ENCODE measurements at regions not wholly inside any gene's neighbourhood (a gene's known extent, or its start where the extent isn't known, plus 50 kb on each side); places are given as distances from the start of the nearest gene placed in this dataset.
"Not testable (repeated sequence)": the region's sequence is repeated elsewhere in the genome, so short reads cannot be mapped to it uniquely, and the experiment has no call there.

- DNase-seq (ENCODE audit: low read depth in 4 of 4, low spot score in 3 of 4): no peak
Observed at GRCh38 chr15:75100679-75101078, 77.3 kb downstream of the PPCDC start.

- DNase-seq (ENCODE audit: low read depth in 4 of 4, low spot score in 3 of 4): peak in 2 of 4 donors; percentile 23 to 34
Observed at GRCh38 chr15:75104804-75105557, 81.6 kb downstream of the PPCDC start.

GRCh38 chr15:75107516-75107907 is 84.1 kb downstream of the PPCDC start:
- DNase-seq (ENCODE audit: low read depth in 4 of 4, low spot score in 3 of 4): no peak

DNA sequence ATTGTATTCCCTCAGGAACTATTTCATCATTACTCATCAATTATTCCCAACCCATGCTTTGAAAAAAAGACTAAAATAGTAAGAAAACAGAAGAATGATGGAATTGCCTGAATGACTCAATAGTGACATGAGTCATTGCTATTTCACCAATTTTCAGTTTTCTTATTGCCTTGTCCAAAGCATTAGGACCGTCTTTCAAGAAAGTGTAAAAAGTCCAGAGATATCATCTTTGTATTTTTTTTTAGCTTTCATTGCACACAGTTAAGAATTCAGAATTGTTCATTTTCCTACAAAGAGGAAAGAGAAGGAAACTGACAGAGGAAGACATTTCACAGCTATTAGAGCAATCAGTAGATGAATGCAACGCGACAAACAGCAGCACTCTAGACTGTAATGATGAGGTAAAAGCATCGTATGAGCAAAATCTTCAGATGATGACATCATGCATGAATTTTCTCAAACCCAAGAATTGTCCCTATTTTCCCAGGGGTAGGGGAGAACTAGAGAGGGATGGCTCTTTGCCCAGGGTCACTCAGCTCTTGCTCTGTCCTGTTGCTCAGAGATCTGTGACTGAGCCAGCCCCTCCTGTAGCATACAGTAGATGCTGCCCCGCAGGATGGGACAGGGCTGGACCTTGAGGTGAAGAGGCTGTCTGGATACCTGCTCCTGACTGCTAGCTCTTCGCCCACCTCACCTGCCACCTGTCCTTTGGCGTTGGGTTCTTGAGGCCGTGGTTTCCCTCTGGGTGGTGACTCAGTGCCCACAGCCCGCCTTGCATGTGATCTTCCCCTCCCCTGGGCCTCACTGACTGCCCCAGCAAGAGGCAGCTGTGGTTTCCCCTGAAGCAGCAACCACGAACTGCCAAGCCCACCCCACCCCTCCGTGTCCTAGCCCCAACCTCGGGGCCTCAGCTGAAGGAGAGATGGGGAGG is 84.8 kb downstream of the PPCDC start:
- no peak for DNase-seq (ENCODE audit: low read depth in 4 of 4, low spot score in 3 of 4)

GRCh38 chr15:75109021-75109735 is 85.8 kb downstream of the PPCDC start:
- no peak for DNase-seq (ENCODE audit: low read depth in 4 of 4, low spot score in 3 of 4)

GRCh38 chr15:75109736-75110130 is 86.3 kb downstream of the PPCDC start:
- DNase-seq (ENCODE audit: low read depth in 4 of 4, low spot score in 3 of 4): no peak

- DNase-seq (ENCODE audit: low read depth in 4 of 4, low spot score in 3 of 4): no peak
Observed at GRCh38 chr15:75112278-75112847, 89.0 kb downstream of the PPCDC start.

DNA sequence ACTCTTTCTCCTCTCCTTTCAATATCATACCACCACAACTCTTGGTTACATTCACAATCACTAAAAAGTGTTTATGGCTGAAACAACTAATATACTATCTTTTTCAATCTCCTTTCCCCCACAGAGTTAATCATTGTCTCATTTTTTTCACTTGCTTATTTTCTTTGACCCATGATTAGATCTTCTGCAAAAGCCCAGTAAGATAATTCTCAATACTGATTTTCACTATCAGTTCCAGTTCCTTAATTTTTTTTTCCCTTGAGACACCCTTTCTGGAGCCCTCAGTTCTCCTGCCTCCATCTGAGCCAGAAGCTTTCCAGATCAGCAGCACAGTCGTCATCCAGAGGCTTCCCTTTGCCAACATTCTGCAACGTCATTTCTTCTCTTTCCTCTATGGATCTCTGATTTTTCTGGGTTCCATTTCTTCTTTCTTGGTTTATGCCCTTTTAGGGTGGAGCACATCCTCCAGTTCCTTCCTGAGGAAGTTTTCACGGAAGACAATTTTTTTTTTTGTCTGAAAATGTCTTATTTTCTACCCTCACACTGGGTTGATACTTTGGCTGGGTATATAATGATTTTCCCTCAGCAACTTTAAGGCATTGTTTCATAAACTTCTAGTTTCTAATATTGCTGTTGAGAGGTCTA is 88.7 kb upstream of the C15orf39 start:
- DNase-seq (ENCODE audit: low read depth in 4 of 4, low spot score in 3 of 4): no peak

- no peak for DNase-seq (ENCODE audit: low read depth in 4 of 4, low spot score in 3 of 4)
Observed at GRCh38 chr15:75114327-75114726, 87.4 kb upstream of the C15orf39 start.

- DNase-seq (ENCODE audit: low read depth in 4 of 4, low spot score in 3 of 4): no peak
Observed at GRCh38 chr15:75114796-75115195, 86.9 kb upstream of the C15orf39 start.

DNA sequence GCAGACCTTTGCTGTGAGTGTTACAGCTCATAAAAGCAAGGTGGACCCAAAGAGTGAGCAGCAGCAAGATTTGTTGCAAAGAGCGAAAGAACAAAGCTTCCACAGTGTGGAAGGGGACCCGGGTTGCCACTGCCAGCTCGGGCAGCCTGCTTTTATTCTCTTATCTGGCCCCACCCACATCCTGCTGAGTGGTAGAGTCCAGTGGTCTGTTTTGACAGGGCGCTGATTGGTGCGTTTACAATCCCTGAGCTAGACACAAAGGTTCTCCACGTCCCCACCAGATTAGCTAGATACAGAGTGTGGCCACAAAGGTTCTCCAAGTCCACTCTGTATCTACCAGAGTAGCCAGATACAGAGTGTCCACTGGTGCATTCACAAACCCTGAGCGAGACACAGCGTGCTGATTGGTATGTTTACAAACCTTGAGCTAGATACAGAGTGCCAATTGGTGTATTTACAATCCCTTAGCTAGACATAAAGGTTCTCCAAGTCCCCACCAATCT is 86.2 kb upstream of the C15orf39 start:
- DNase-seq (ENCODE audit: low read depth in 4 of 4, low spot score in 3 of 4): not testable (repeated sequence)

- not testable (repeated sequence) for DNase-seq (ENCODE audit: low read depth in 4 of 4, low spot score in 3 of 4)
Observed at GRCh38 chr15:75116143-75116542, 85.5 kb upstream of the C15orf39 start.

- DNase-seq (ENCODE audit: low read depth in 4 of 4, low spot score in 3 of 4): no peak
Observed at GRCh38 chr15:75117993-75118392, 83.7 kb upstream of the C15orf39 start.

DNA sequence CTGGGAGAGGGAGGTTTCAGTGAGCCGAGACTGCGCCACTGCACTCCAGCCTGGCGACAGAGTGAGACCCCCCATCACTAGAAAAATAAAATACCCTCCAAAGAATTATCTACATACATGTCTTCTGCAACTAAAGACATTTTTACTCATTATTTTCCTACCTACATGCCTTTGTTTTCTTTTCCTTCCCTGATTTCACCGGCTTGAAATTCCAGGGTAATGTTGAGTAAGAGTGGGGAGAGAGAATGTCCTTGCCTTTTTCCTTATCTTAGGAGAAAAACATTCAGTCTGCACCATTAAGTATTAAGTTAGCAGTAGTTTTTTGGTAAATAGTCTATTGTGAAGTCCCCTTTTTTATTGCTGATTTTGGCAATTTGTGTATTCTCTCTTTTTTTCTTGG is 82.4 kb upstream of the C15orf39 start:
- not testable (repeated sequence) for DNase-seq (ENCODE audit: low read depth in 4 of 4, low spot score in 3 of 4)

- DNase-seq (ENCODE audit: low read depth in 4 of 4, low spot score in 3 of 4): no peak
Observed at GRCh38 chr15:75121491-75121890, 80.2 kb upstream of the C15orf39 start.

DNA sequence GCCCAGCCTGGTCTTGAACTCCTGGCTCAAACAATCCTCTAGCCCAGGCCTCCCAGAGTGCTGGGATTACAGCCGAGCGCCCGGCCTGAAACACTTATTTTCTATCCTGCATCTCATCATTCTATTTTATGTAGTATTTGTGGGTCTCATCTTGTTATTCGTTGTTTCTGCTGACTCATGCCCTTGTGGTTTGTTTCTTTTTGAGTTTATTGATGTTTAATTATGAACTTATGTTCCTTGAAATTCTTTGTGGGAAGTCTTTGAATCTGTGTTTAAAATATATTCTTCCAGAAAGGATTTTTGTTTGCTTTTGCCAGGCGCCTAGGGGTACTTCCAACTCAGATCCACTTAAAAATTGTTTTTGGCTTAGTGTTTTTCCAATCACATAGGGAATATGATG is 78.3 kb upstream of the C15orf39 start:
- DNase-seq (ENCODE audit: low read depth in 4 of 4, low spot score in 3 of 4): no peak

DNA sequence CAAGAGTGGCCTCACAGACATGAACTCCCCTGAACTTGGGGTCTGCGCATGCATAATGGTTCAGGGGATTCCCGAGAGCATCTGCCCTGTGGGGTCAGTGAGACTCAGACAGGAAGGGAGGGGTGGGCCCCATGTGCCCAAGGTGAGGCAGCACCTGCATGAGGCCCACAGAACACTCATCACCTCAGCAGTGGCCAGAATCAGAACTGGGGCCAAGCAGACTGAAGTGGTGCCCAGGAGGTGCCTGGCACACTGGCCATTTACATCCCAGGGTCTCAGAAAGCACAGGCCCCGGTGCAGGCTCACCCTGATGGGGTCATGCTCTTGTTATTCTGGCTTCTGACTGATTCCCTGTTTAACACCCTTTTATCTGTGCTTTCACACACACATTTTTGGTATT is 77.4 kb upstream of the C15orf39 start:
- not testable (repeated sequence) for DNase-seq (ENCODE audit: low read depth in 4 of 4, low spot score in 3 of 4)

- no peak for DNase-seq (ENCODE audit: low read depth in 4 of 4, low spot score in 3 of 4)
Observed at GRCh38 chr15:75125935-75126334, 75.7 kb upstream of the C15orf39 start.

DNA sequence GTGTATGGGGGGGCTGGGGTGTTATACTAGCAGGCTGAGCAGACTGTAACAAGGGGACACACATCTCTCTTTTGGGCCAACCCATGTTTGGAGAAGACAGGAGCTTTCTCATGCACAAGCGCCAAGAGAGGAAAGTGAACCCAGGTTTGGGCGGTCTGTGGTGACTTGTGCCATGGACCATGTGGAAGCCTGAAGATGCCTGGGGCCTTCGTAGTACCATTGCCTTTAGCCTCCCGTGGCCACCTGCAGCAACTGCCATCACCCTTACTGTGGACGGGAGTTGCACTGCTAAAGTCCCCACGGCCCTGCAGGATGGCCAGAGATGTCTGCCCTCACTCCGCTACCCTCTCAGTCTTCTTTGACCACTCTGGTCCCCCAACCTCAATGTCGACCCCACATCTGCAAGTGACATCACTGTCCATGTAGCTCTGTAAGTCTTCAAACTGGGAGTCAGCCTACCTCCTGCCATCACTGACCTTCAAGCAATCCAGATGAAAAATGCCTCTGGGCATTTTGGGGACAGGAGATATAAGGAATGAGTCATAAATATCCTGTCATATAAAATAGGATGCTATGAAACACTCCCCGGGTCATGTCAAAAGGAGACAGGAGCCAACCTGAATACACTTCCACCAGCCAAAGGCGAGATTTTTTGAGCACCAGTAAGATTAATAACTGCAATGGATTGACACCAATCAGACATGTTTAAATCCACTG is 74.7 kb upstream of the C15orf39 start:
- DNase-seq (ENCODE audit: low read depth in 4 of 4, low spot score in 3 of 4): no peak
